HEK293 (cell line): ENCODE measurements at regions not wholly inside any gene's neighbourhood (a gene's known extent, or its start where the extent isn't known, plus 50 kb on each side); places are given as distances from the start of the nearest gene placed in this dataset.

Experiments used
- CTCF ChIA-PET: fragments of 350-600 bp; formaldehyde crosslinking; extraction: SDS; loops from one replicate; lab custom pipeline; 2021; ENCODE audit warnings: antibody characterized with exemption; lab: Yijun Ruan, JAX
- POLR2A ChIA-PET: fragments of 300-600 bp; formaldehyde crosslinking; extraction: SDS; loops from one replicate; lab custom pipeline; 2020; ENCODE audit warnings: antibody characterized with exemption, inconsistent platforms; lab: Yijun Ruan, JAX
- H3K27ac ChIP-seq: fragments of 200-500 bp; sonication (Bioruptor generic); 2 replicates; pipeline ENCODE4 v1.5.1; 2014; ENCODE audit warnings: low read depth, low read length, control low read depth, inconsistent platforms; ENCODE audit errors: extremely low read depth
- H3K36me3 ChIP-seq, 2 experiments: fragments of 200-500 bp in 1 of 2; sonication (Bioruptor generic) in 1 of 2; 1 replicate in 1 of 2; 2 replicates in 1 of 2; pipeline ENCODE4 v1.5.1; 2014 to 2017; ENCODE audit warnings: inconsistent platforms in 2 of 2, low read length in 2 of 2; ENCODE audit not compliant: control insufficient read depth in 2 of 2, insufficient read depth in 1 of 2
- H3K4me1 ChIP-seq: fragments of 200-500 bp; sonication (Bioruptor generic); 2 replicates; pipeline ENCODE4 v1.5.1; 2014; ENCODE audit warnings: mild to moderate bottlenecking, low read length, inconsistent platforms; ENCODE audit not compliant: control insufficient read depth, insufficient read depth
- H3K4me3 ChIP-seq: 2 replicates; pipeline ENCODE4 v1.5.1; 2011; ENCODE audit warnings: low read depth, mild to moderate bottlenecking, control low read depth, low read length, moderate library complexity
- H3K9me3 ChIP-seq: fragments of 200-500 bp; sonication (Bioruptor generic); 2 replicates; pipeline ENCODE4 v1.5.1; 2014; ENCODE audit warnings: low read depth, low read length, inconsistent platforms; ENCODE audit not compliant: control insufficient read depth, insufficient read depth
- ATF2 ChIP-seq: fragments of 450-650 bp; formaldehyde crosslinking; IDR thresholded peaks from 2 replicates; pipeline ENCODE4 v1.5.1; 2016; ENCODE audit warnings: missing biosample characterization, missing genetic modification characterization, low read depth
- HOXD13 ChIP-seq: sonication (generic); formaldehyde crosslinking; IDR thresholded peaks from 2 replicates; pipeline ENCODE4 v1.8.0; 2022; ENCODE audit warnings: missing genetic modification reagents, borderline replicate concordance
- PBX3 ChIP-seq: sonication (generic); formaldehyde crosslinking; IDR thresholded peaks from 2 replicates; pipeline ENCODE4 v1.8.1; 2022; ENCODE audit warnings: mild to moderate bottlenecking, moderate library complexity, missing genetic modification reagents
- SETDB1 ChIP-seq: IDR thresholded peaks from one replicate; pipeline ENCODE4 v1.6.1; 2017; ENCODE audit warnings: mild to moderate bottlenecking, low read length, moderate library complexity, mixed read lengths; ENCODE audit not compliant: insufficient read length
- ZIC2 ChIP-seq: fragments of 450-650 bp; formaldehyde crosslinking; IDR thresholded peaks from 2 replicates; pipeline ENCODE4 v1.5.1; 2016; ENCODE audit warnings: missing biosample characterization, missing genetic modification characterization
- ZNF155 ChIP-seq: fragments of 450-650 bp; formaldehyde crosslinking; IDR thresholded peaks from 2 replicates; pipeline ENCODE4 v1.5.1; 2016; ENCODE audit warnings: missing biosample characterization, missing genetic modification characterization
- ZNF157 ChIP-seq: fragments of 450-650 bp; formaldehyde crosslinking; IDR thresholded peaks from 2 replicates; pipeline ENCODE4 v1.5.1; 2016; ENCODE audit warnings: missing biosample characterization, missing genetic modification characterization
- ZNF221 ChIP-seq: fragments of 450-650 bp; formaldehyde crosslinking; IDR thresholded peaks from 2 replicates; pipeline ENCODE4 v1.5.1; 2017; ENCODE audit warnings: missing biosample characterization, missing genetic modification characterization, borderline replicate concordance
- ZNF23 ChIP-seq: fragments of 450-650 bp; formaldehyde crosslinking; IDR thresholded peaks from 2 replicates; pipeline ENCODE4 v1.5.1; 2016; ENCODE audit warnings: missing biosample characterization, missing genetic modification characterization, borderline replicate concordance
- ZNF324 ChIP-seq: fragments of 450-650 bp; formaldehyde crosslinking; IDR thresholded peaks from 2 replicates; pipeline ENCODE4 v1.5.1; 2016; ENCODE audit warnings: missing biosample characterization, missing genetic modification characterization
- ZNF473 ChIP-seq: fragments of 450-650 bp; formaldehyde crosslinking; IDR thresholded peaks from 2 replicates; pipeline ENCODE4 v1.5.1; 2017; ENCODE audit warnings: missing biosample characterization, missing genetic modification characterization
- ZNF513 ChIP-seq: fragments of 450-650 bp; IDR thresholded peaks from 2 replicates; pipeline ENCODE4 v1.5.1; 2018; ENCODE audit warnings: missing biosample characterization, missing genetic modification characterization
- ZNF518A ChIP-seq: fragments of 450-650 bp; formaldehyde crosslinking; conservative IDR thresholded peaks from 2 replicates; pipeline ENCODE4 v1.5.1; 2016; ENCODE audit warnings: low read depth, missing biosample characterization, missing genetic modification characterization
- ZNF530 ChIP-seq: fragments of 450-650 bp; formaldehyde crosslinking; IDR thresholded peaks from 2 replicates; pipeline ENCODE4 v1.5.1; 2016; ENCODE audit warnings: low read depth, missing biosample characterization, missing genetic modification characterization
- ZNF548 ChIP-seq: fragments of 450-650 bp; formaldehyde crosslinking; IDR thresholded peaks from 2 replicates; pipeline ENCODE4 v1.5.1; 2016; ENCODE audit warnings: missing biosample characterization, missing genetic modification characterization
- ZNF658 ChIP-seq: fragments of 450-650 bp; formaldehyde crosslinking; IDR thresholded peaks from 2 replicates; pipeline ENCODE4; 2016; ENCODE audit warnings: missing biosample characterization, missing genetic modification characterization
- ZNF768 ChIP-seq: fragments of 450-650 bp; formaldehyde crosslinking; IDR thresholded peaks from 2 replicates; pipeline ENCODE4 v1.5.1; 2018; ENCODE audit warnings: missing biosample characterization, mild to moderate bottlenecking, missing genetic modification characterization
- ZNF785 ChIP-seq: fragments of 450-650 bp; formaldehyde crosslinking; IDR thresholded peaks from 2 replicates; pipeline ENCODE4 v1.5.1; 2016; ENCODE audit warnings: missing biosample characterization, missing genetic modification characterization
- ZSCAN18 ChIP-seq: fragments of 450-650 bp; formaldehyde crosslinking; IDR thresholded peaks from 2 replicates; pipeline ENCODE4 v1.5.1; 2016; ENCODE audit warnings: missing biosample characterization, missing genetic modification characterization

GRCh38 chr11:79950741-79951140 lies 509.9 kb upstream of the TENM4 start (continued):
- TF ChIP-seq ATF2 (no peak), ZNF518A (no peak), ZIC2 (tag by site-specific recombination) (no peak), ZNF157 (tag by site-specific recombination) (no peak)
- TF ChIP-seq, all 188 proteins: peak for 0

DNA sequence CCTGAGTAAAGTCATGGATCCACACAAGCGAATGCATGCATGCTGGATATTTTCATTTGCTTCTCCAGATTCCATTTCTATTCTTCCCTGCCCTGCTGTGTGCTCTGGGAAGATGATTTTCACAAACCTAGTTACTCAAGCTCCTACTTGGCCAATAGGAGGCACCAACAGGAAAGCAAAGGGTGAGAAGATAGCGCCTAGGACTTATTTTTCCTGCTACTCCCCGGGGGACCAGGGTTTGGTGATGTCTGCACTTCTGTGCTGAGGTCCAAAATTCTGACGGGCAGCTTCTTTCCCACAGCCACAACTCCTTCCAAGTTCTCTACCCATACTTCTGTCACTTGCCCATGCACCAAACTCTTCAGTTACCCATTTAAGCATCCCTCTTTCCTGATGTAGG lies 509.3 kb upstream of the TENM4 start:
- Histone ChIP-seq H3K4me3 (no peak overlapping the region), H3K27ac (no peak overlapping the region), H3K36me3 (no peaks in the 10 kb centered on the region), H3K9me3 (no peaks in the 10 kb centered on the region), H3K4me1 (no peaks in the 10 kb centered on the region)
- CTCF ChIA-PET: no interaction called here
- POLR2A ChIA-PET: no interaction called here
- no peak for TF ChIP-seq ZNF23 (tag by site-specific recombination)
- no peak for TF ChIP-seq ZNF155
- no peak for TF ChIP-seq ZNF785 (tag by site-specific recombination)
- TF ChIP-seq PBX3 (CRISPR knock-in tag): no peak
- no peak for TF ChIP-seq ZNF324
- no peak for TF ChIP-seq ZNF473 (tag by site-specific recombination)
- TF ChIP-seq ZSCAN18 (tag by site-specific recombination): no peak
- TF ChIP-seq ZNF548 (tag by site-specific recombination): no peak
- no peak for TF ChIP-seq ZNF530 (tag by site-specific recombination)
- TF ChIP-seq ZNF513: no peak

DNA sequence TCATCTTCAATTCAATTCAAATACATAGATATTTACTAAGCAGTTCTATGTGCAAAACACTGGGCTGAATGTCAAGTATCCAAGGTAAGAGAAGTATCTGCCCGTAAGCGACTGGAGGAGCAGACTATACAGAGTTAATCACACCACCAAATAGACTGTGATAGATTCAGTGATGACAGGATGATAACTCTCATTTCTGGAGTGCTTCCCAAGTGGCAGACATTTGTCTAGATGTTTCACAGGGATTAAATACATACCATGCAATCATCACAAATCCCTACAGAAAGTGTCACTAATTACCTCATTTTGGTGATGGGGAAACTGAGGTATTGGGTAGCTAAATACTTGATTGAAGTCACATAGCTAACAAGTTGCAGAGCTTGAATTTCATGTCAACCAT lies 508.7 kb upstream of the TENM4 start:
- no peaks in the 10 kb centered on the region for H3K4me1 ChIP-seq
- ChIA-PET POLR2A (no interaction called here), CTCF (no interaction called here)
- H3K4me3 ChIP-seq: no peak overlapping the region
- no peaks in the 10 kb centered on the region for H3K36me3 ChIP-seq
- H3K9me3 ChIP-seq: no peaks in the 10 kb centered on the region
- no peak overlapping the region for H3K27ac ChIP-seq
- TF ChIP-seq HOXD13 (CRISPR knock-in tag) (no peak), SETDB1 (no peak), ZNF221 (tag by site-specific recombination) (no peak), ZNF658 (tag by site-specific recombination) (no peak), ZNF768 (tag by site-specific recombination) (no peak)
